OCI-LY1 (cell line): ENCODE measurements at regions not wholly inside any gene's neighbourhood (a gene's known extent, or its start where the extent isn't known, plus 50 kb on each side); places are given as distances from the start of the nearest gene placed in this dataset.

Source experiments
- H2AFZ ChIP-seq: fragments of 200-600 bp; sonication (generic), shearing (Covaris generic); 2 replicates; pipeline ENCODE4 v1.6.0; 2014; ENCODE audit warnings: antibody characterized with exemption, mild to moderate bottlenecking, low read length
- H3F3A ChIP-seq: fragments of 200-600 bp; sonication (generic), shearing (Covaris generic); 2 replicates; pipeline ENCODE4 v1.6.0; 2014; ENCODE audit warnings: mild to moderate bottlenecking, antibody characterized with exemption, low read length, moderate library complexity; ENCODE audit not compliant: insufficient read depth
- H3K27ac ChIP-seq: fragments of 200-600 bp; sonication (generic); 2 replicates; pipeline ENCODE4 v1.5.1; 2014; ENCODE audit warnings: low read length, mixed run types, mild to moderate bottlenecking, low read depth; ENCODE audit not compliant: poor library complexity, severe bottlenecking
- H3K27me3 ChIP-seq: fragments of 200-600 bp; sonication (generic); 2 replicates; pipeline ENCODE4 v1.6.0; 2014; ENCODE audit warnings: antibody characterized with exemption, mild to moderate bottlenecking, low read length, moderate library complexity; ENCODE audit not compliant: insufficient read depth
- H3K36me3 ChIP-seq: fragments of 200-600 bp; sonication (generic); 2 replicates; pipeline ENCODE4 v1.6.1; 2014; ENCODE audit warnings: mild to moderate bottlenecking, antibody characterized with exemption, low read length, moderate library complexity, mixed read lengths; ENCODE audit not compliant: insufficient read depth
- H3K4me1 ChIP-seq: fragments of 200-600 bp; sonication (generic); 2 replicates; pipeline ENCODE4 v1.5.1; 2014; ENCODE audit warnings: mild to moderate bottlenecking, low read length, moderate library complexity; ENCODE audit not compliant: insufficient read depth, severe bottlenecking
- H3K4me2 ChIP-seq: fragments of 200-600 bp; sonication (generic), shearing (Covaris generic); 2 replicates; pipeline ENCODE4 v1.6.1; 2014; ENCODE audit warnings: low read length
- H3K4me3 ChIP-seq: fragments of 200-600 bp; sonication (generic); 2 replicates; pipeline ENCODE4 v1.5.1; 2014; ENCODE audit warnings: low read length, low read depth, mild to moderate bottlenecking, mixed read lengths; ENCODE audit not compliant: poor library complexity, severe bottlenecking
- H3K79me2 ChIP-seq: fragments of 200-600 bp; shearing (Covaris generic); 2 replicates; pipeline ENCODE4 v1.6.1; 2016; ENCODE audit warnings: mixed run types, low read length, mixed read lengths; ENCODE audit not compliant: insufficient read depth
- H3K9ac ChIP-seq: fragments of 200-600 bp; sonication (generic), shearing (Covaris generic); 2 replicates; pipeline ENCODE4 v1.6.1; 2014; ENCODE audit warnings: mild to moderate bottlenecking, low read length, mixed read lengths
- H3K9me2 ChIP-seq: fragments of 200-600 bp; sonication (generic), shearing (Covaris generic); 2 replicates; pipeline ENCODE4 v1.6.1; 2014; ENCODE audit warnings: low read depth, mild to moderate bottlenecking, low read length, mixed read lengths
- H3K9me3 ChIP-seq: fragments of 200-600 bp; shearing (Covaris generic); 2 replicates; pipeline ENCODE4 v1.6.1; 2014; ENCODE audit warnings: low read length, mixed read lengths
- H4K20me1 ChIP-seq: fragments of 200-600 bp; sonication (generic), shearing (Covaris generic); 2 replicates; pipeline ENCODE4 v1.6.0; 2016; ENCODE audit warnings: mild to moderate bottlenecking, low read length; ENCODE audit not compliant: insufficient read depth
- CTCF ChIP-seq: fragments of 200-600 bp; sonication (generic), shearing (Covaris generic); IDR thresholded peaks from 2 replicates; pipeline ENCODE4 v1.5.1; 2017; ENCODE audit warnings: mild to moderate bottlenecking, antibody characterized with exemption, low read length, moderate library complexity, mixed read lengths
- EZH2 ChIP-seq: fragments of 200-600 bp; sonication (generic), shearing (Covaris generic); IDR thresholded peaks from 2 replicates; pipeline ENCODE4 v1.8.0; 2017; ENCODE audit warnings: borderline replicate concordance, mixed run types, mild to moderate bottlenecking, antibody characterized with exemption, low read length, moderate library complexity, mixed read lengths

GRCh38 chr5:143495110-143495509, 91.6 kb upstream of the NR3C1 start:
- Histone ChIP-seq H3K27me3 (no peaks in the 10 kb centered on the region), H3K4me3 (no peak overlapping the region), H2AFZ (no peak overlapping the region), H3K4me2 (no peak overlapping the region), H3K79me2 (no peaks in the 10 kb centered on the region), H3K27ac (no peak overlapping the region), H3K9me2 (no peaks in the 10 kb centered on the region), H3K9ac (no peak overlapping the region), H4K20me1 (no peaks in the 10 kb centered on the region), H3K4me1 (no peaks in the 10 kb centered on the region), H3F3A (no peaks in the 10 kb centered on the region), H3K9me3 (peaks cover 6% of the 10 kb centered on the region; the same call in 1 of the 2 replicates), H3K36me3 (no peaks in the 10 kb centered on the region)
- TF ChIP-seq EZH2 (no peak), CTCF (no peak)

GRCh38 chr5:143494595-143494994, 91.1 kb upstream of the NR3C1 start:
- no peaks in the 10 kb centered on the region for H3F3A ChIP-seq
- H4K20me1 ChIP-seq: no peaks in the 10 kb centered on the region
- no peak overlapping the region for H3K4me2 ChIP-seq
- no peaks in the 10 kb centered on the region for H3K9me2 ChIP-seq
- no peak overlapping the region for H3K27ac ChIP-seq
- no peak overlapping the region for H3K4me3 ChIP-seq
- no peaks in the 10 kb centered on the region for H3K4me1 ChIP-seq
- H3K36me3 ChIP-seq: no peaks in the 10 kb centered on the region
- H2AFZ ChIP-seq: no peak overlapping the region
- no peaks in the 10 kb centered on the region for H3K79me2 ChIP-seq
- no peak overlapping the region for H3K9ac ChIP-seq
- H3K27me3 ChIP-seq: no peaks in the 10 kb centered on the region
- TF ChIP-seq EZH2: no peak
- H3K9me3 ChIP-seq: peaks cover 6% of the 10 kb centered on the region; the same call in 1 of the 2 replicates

GRCh38 chr5:143494162-143494561, 90.7 kb upstream of the NR3C1 start:
- H3K4me2 ChIP-seq: no peak overlapping the region
- H3F3A ChIP-seq: no peaks in the 10 kb centered on the region
- H3K9ac ChIP-seq: no peak overlapping the region
- no peaks in the 10 kb centered on the region for H3K4me1 ChIP-seq
- H3K27ac ChIP-seq: no peak overlapping the region
- TF ChIP-seq CTCF: no peak
- no peak for TF ChIP-seq EZH2
- no peaks in the 10 kb centered on the region for H3K36me3 ChIP-seq
- no peaks in the 10 kb centered on the region for H4K20me1 ChIP-seq
- no peaks in the 10 kb centered on the region for H3K9me2 ChIP-seq
- H3K27me3 ChIP-seq: no peaks in the 10 kb centered on the region
- H3K9me3 ChIP-seq: peaks cover 6% of the 10 kb centered on the region; the same call in 1 of the 2 replicates
- no peak overlapping the region for H3K4me3 ChIP-seq
- no peak overlapping the region for H2AFZ ChIP-seq
- no peaks in the 10 kb centered on the region for H3K79me2 ChIP-seq

GRCh38 chr5:143492783-143493182, 89.3 kb upstream of the NR3C1 start:
- no peaks in the 10 kb centered on the region for H3F3A ChIP-seq
- H3K79me2 ChIP-seq: no peaks in the 10 kb centered on the region
- H3K4me1 ChIP-seq: no peaks in the 10 kb centered on the region
- H3K27ac ChIP-seq: no peak overlapping the region
- no peak overlapping the region for H3K4me2 ChIP-seq
- TF ChIP-seq CTCF (no peak), EZH2 (no peak)
- no peak overlapping the region for H3K4me3 ChIP-seq
- peaks cover 6% of the 10 kb centered on the region; the same call in 1 of the 2 replicates for H3K9me3 ChIP-seq
- no peak overlapping the region for H2AFZ ChIP-seq
- no peaks in the 10 kb centered on the region for H3K27me3 ChIP-seq
- H4K20me1 ChIP-seq: no peaks in the 10 kb centered on the region
- no peak overlapping the region for H3K9ac ChIP-seq
- H3K9me2 ChIP-seq: no peaks in the 10 kb centered on the region
- H3K36me3 ChIP-seq: no peaks in the 10 kb centered on the region
